HCT116 (cell line): ENCODE measurements at regions not wholly inside any gene's neighbourhood (a gene's known extent, or its start where the extent isn't known, plus 50 kb on each side); places are given as distances from the start of the nearest gene placed in this dataset.

ENCODE experiments used
- POLR2A ChIP-seq: IDR thresholded peaks from 2 replicates; pipeline ENCODE4 v1.7.0; 2011; ENCODE audit warnings: borderline replicate concordance; ENCODE audit not compliant: insufficient read depth, insufficient read length; ENCODE audit errors: extremely low read depth
- RAD21 ChIP-seq: IDR thresholded peaks from 2 replicates; pipeline ENCODE4 v1.6.1; 2012; ENCODE audit warnings: low read depth, mild to moderate bottlenecking
- TF ChIP-seq, protein P1 (sequence below): IDR thresholded peaks from 2 replicates; pipeline ENCODE4 v1.6.1; 2012; ENCODE audit warnings: low read depth

DNA sequence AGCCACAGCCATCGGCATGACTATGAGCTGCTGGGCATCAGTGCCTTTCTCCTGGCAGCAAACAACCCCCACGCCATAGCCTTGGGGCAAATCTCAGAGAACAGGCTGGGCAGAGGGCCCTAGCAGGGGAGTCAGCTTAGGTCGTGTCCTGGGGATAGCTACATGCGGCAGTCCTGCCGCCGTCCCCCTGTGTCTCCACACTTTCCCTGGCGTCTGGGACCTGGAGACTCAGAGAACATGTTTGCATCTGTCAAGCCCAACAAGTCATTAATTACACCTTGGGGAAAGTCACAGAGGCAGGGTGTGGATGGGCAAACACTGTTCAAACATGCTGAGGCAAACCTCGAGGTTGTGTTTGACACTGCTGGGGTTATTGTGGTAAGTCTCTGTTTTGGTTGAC is 123.6 kb downstream of the C5orf15 start:
- no peak for TF ChIP-seq RAD21
- TF ChIP-seq, protein P1, sequence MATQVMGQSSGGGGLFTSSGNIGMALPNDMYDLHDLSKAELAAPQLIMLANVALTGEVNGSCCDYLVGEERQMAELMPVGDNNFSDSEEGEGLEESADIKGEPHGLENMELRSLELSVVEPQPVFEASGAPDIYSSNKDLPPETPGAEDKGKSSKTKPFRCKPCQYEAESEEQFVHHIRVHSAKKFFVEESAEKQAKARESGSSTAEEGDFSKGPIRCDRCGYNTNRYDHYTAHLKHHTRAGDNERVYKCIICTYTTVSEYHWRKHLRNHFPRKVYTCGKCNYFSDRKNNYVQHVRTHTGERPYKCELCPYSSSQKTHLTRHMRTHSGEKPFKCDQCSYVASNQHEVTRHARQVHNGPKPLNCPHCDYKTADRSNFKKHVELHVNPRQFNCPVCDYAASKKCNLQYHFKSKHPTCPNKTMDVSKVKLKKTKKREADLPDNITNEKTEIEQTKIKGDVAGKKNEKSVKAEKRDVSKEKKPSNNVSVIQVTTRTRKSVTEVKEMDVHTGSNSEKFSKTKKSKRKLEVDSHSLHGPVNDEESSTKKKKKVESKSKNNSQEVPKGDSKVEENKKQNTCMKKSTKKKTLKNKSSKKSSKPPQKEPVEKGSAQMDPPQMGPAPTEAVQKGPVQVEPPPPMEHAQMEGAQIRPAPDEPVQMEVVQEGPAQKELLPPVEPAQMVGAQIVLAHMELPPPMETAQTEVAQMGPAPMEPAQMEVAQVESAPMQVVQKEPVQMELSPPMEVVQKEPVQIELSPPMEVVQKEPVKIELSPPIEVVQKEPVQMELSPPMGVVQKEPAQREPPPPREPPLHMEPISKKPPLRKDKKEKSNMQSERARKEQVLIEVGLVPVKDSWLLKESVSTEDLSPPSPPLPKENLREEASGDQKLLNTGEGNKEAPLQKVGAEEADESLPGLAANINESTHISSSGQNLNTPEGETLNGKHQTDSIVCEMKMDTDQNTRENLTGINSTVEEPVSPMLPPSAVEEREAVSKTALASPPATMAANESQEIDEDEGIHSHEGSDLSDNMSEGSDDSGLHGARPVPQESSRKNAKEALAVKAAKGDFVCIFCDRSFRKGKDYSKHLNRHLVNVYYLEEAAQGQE: no peak
- no peak for TF ChIP-seq POLR2A
